ENCODE measurements at regions not wholly inside any gene's neighbourhood (a gene's known extent, or its start where the extent isn't known, plus 50 kb on each side); places are given as distances from the start of the nearest gene placed in this dataset.

DNA sequence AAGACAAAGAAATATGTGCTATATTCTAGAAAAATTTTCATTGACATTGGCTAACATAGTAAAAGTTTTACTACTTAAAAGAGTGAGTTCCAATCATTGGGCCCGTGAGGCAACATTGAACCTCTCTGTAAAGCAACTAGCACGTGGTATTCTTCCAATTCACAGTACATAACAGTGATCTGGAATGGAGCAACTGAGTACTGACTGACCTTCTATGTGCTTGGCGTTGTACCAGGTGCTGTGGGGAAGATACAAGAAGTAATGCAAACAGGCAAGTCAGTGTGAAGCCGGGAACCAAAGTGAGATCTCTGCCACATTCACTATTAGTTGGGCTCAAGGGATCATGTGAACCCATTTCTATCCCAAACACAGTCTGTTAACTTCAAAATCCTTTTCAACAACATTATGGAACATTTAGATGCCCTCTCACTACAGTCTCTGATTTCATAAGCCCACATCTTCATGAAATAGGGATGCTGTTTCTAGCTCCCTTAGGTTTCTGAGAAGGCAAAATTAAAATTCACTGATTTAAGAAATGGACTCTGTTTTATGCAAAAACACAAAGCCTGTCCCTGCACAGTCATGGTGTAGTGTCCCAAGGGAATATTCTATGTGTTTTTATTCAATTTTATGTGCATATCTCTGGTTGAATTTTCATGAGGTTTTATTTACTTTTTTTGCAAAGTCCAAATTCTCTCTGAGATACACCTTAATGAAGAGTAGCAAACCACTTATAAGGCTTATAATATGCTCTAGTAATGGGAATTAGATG lies 61.8 kb upstream of the NCAM1 start:
- no peak overlapping the region for H3K4me3 ChIP-seq (ENCODE audit: low read depth, low read length)
- TF ChIP-seq, protein P1, sequence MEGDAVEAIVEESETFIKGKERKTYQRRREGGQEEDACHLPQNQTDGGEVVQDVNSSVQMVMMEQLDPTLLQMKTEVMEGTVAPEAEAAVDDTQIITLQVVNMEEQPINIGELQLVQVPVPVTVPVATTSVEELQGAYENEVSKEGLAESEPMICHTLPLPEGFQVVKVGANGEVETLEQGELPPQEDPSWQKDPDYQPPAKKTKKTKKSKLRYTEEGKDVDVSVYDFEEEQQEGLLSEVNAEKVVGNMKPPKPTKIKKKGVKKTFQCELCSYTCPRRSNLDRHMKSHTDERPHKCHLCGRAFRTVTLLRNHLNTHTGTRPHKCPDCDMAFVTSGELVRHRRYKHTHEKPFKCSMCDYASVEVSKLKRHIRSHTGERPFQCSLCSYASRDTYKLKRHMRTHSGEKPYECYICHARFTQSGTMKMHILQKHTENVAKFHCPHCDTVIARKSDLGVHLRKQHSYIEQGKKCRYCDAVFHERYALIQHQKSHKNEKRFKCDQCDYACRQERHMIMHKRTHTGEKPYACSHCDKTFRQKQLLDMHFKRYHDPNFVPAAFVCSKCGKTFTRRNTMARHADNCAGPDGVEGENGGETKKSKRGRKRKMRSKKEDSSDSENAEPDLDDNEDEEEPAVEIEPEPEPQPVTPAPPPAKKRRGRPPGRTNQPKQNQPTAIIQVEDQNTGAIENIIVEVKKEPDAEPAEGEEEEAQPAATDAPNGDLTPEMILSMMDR (IDR thresholded peaks at IDR 0.05; ENCODE audit: borderline replicate concordance, insufficient read depth, low read depth, low read length) = no peak

DNA sequence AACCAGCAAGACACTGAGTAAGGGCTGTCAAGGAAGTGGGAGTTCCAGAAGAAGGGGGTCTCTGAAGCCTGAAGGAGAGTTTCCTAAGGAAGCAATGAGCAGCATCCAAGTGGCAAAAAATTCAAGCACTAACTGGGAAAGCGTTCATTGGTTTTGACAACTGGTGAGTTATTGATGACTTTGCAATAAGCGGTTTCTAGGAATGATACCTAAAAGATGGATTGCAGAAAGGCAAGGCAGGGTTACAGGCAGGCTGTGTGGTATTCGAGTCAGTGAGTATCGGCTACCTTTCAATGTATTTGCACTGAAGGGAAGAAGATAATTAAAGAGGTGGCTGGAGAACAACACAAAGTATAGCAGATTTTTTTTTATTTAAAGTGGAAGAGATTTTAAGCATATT lies 59.3 kb upstream of the NCAM1 start:
- TF ChIP-seq, protein P1 (IDR thresholded peaks at IDR 0.05; ENCODE audit: borderline replicate concordance, insufficient read depth, low read depth, low read length) = no peak
- H3K4me3 ChIP-seq (ENCODE audit: low read depth, low read length) = no peak overlapping the region

DNA sequence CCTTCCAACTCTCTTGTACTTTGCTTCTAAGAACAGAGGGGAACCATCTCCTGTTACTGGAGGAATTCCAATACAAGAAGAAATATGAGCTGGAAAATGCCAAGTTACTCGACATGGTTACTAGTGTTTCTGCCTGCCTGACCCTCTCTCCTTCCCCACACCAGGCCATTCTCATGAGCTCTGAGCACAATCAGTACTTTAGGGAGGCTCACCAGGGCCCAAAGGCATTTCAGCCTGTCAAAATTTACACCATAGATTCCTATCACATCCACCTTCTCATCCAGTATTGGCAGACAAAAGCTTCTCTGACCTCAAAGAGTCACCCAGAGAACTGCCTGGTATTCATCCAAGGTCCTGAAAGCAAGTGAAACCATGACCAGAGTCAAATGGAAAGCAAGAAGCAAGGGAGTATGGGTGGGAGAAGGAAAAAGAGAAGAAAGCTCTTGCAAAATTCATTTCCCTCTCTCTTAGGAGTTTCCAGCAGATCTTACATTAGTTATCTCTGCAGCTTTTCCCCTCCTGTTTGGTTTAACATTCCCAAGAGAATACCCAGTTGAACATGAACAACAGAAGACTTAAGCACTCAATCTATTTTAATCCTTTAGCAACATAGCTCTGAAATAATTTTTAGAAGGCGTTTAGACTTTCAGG lies 58.7 kb upstream of the NCAM1 start:
- TF ChIP-seq, protein P1 (IDR thresholded peaks at IDR 0.05; ENCODE audit: borderline replicate concordance, insufficient read depth, low read depth, low read length) = no peak
- H3K4me3 ChIP-seq (ENCODE audit: low read depth, low read length) = no peak overlapping the region

DNA sequence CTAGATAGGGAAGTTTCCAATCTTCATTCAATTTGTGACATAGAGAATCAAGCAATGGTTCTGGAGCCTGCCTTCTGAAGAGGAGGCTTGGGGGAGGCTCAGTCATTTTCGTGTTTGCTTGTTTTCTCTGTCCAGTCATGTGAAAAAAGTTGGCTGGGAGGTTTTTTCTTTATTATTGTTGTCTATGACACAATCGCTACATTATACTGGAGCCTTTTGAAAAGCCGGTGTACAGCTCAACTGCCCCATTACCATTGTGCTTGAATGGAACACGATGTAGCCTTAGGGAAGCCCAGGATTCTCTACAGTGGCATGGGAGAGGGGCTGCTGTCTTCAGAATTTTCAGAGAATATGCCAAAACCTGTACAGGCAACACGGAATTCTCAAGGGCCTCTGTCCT lies 57.9 kb upstream of the NCAM1 start:
- no peak overlapping the region for H3K4me3 ChIP-seq (ENCODE audit: low read depth, low read length)
- TF ChIP-seq, protein P1 (IDR thresholded peaks at IDR 0.05; ENCODE audit: borderline replicate concordance, insufficient read depth, low read depth, low read length) = no peak

DNA sequence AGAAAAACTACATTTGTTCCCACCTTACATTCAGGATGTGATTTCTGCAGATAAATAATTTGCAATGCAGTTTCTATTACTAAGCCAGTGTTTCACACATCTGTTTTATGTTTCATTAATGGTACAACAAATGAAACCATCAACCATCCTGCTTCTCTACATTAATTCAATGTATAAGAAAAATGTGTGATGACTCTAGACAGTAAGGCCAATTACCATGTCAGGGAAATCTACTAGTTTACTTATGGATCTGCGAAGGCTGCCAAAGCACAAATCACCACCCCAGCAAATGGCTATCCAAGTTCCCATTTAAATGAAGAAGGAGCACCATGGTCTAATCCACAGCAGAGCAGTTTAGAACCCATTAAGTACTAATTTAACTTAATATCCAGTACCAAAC lies 50.1 kb upstream of the NCAM1 start:
- H3K4me3 ChIP-seq (ENCODE audit: low read depth, low read length) = no peak overlapping the region
- TF ChIP-seq, protein P1 (IDR thresholded peaks at IDR 0.05; ENCODE audit: borderline replicate concordance, insufficient read depth, low read depth, low read length) = no peak
